ENCODE measurements at regions not wholly inside any gene's neighbourhood (a gene's known extent, or its start where the extent isn't known, plus 50 kb on each side); places are given as distances from the start of the nearest gene placed in this dataset.
"Not testable (repeated sequence)": the region's sequence is repeated elsewhere in the genome, so short reads cannot be mapped to it uniquely, and the experiment has no call there.

DNA sequence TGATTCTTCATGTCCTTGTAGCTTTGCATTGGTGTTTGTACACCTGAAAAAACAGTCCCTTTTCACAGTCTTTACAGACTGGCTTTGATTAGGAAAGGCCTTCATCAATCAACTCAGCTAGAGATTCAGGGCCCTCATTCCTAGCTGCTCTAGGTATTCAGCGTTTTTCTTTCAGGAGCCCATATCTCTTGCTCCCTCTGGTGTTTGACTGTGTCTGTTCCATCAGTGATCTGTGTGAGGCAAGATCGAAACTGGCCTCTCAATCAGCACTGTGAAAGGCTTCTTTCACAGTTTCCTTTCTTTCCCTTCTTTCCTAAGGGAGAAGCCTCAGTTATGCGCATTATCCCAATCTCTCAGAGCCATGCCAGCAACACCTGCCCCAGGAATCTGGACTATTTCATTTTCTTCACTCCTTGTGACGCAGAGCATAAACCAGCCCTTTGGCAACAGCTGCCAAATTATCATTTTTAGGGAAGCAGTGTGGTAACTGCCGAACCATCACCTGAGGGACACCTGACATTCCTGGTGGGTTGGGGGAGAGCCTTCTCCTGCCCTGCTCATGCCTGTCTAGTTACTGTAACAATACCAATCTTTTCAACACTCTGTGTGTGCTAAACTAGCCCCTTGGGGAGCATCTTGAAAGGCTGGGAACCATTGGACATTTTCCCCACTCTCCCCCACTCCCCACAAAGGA, 75.7 kb upstream of the CCDC71L start:
- H3K4me3 ChIP-seq (ENCODE audit: low read depth, low read length), result no peak overlapping the region
- peak; percentile 70 for TF ChIP-seq CTCF (IDR thresholded peaks at IDR 0.05; ENCODE audit: control insufficient read depth, extremely low read depth, insufficient read depth)
- DNase-seq (ENCODE audit: low read depth), result peak; percentile 32

DNA sequence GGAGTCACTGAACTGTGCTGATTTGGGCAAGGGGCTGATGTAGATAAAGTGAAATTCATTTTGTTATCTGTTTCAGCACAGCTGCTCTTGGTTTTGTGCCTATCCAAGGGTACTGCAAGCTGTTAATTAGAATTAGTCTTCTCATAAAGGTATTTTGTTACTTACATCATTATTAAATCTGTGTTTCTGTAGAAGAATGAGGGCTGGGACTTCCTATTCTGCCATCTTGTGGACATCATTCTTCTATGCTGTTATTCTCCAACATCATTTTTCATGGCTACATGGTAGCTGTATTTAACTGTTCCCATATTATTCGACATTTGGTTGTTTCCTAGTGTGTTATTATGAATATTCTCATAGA, 76.2 kb upstream of the CCDC71L start:
- no peak overlapping the region for H3K4me3 ChIP-seq (ENCODE audit: low read depth, low read length)
- DNase-seq (ENCODE audit: low read depth), result no peak
- peak; percentile 48 for TF ChIP-seq CTCF (IDR thresholded peaks at IDR 0.05; ENCODE audit: control insufficient read depth, extremely low read depth, insufficient read depth)

- no peak for DNase-seq (ENCODE audit: low read depth)
- H3K4me3 ChIP-seq (ENCODE audit: low read depth, low read length), result no peak overlapping the region
- TF ChIP-seq CTCF (IDR thresholded peaks at IDR 0.05; ENCODE audit: control insufficient read depth, extremely low read depth, insufficient read depth), result no peak
These were observed 79.8 kb upstream of the CCDC71L start for GRCh38 chr7:106740806-106741205.

GRCh38 chr7:106744563-106745091, 83.7 kb upstream of the CCDC71L start:
- TF ChIP-seq CTCF (IDR thresholded peaks at IDR 0.05; ENCODE audit: control insufficient read depth, extremely low read depth, insufficient read depth), result no peak

GRCh38 chr7:106747301-106747700, 86.3 kb upstream of the CCDC71L start:
- not testable (repeated sequence) for DNase-seq (ENCODE audit: low read depth); H3K4me3 ChIP-seq (ENCODE audit: low read depth, low read length)

More at GRCh38 chr7:106744563-106745091, 83.7 kb upstream of the CCDC71L start:
- H3K4me3 ChIP-seq (ENCODE audit: low read depth, low read length), result no peak overlapping the region
- DNase-seq (ENCODE audit: low read depth), result no peak

- TF ChIP-seq CTCF (IDR thresholded peaks at IDR 0.05; ENCODE audit: control insufficient read depth, extremely low read depth, insufficient read depth), result no peak
- DNase-seq (ENCODE audit: low read depth), result no peak
- no peak overlapping the region for H3K4me3 ChIP-seq (ENCODE audit: low read depth, low read length)
These were observed 86.8 kb upstream of the CCDC71L start for GRCh38 chr7:106747804-106748203.

- no peak overlapping the region for H3K4me3 ChIP-seq (ENCODE audit: low read depth, low read length)
- TF ChIP-seq CTCF (IDR thresholded peaks at IDR 0.05; ENCODE audit: control insufficient read depth, extremely low read depth, insufficient read depth), result no peak
- no peak for DNase-seq (ENCODE audit: low read depth)
These were observed 88.2 kb upstream of the CCDC71L start for GRCh38 chr7:106749165-106749564.
